Endothelial cell of umbilical vein (primary cell): ENCODE measurements at regions not wholly inside any gene's neighbourhood (a gene's known extent, or its start where the extent isn't known, plus 50 kb on each side); places are given as distances from the start of the nearest gene placed in this dataset.

Experiments
- BruUV-seq: library from RNA; stranded (reverse); fragments of 400-500 nt; replicated peaks from 2 replicates; lab custom pipeline; 2021; lab: Mats Ljungman, UMichigan
- CTCF ChIA-PET: fragments of 300-600, 350-600 bp; sonication (Branson Sonifier 250); formaldehyde crosslinking; loops from one replicate; lab custom pipeline; 2021; ENCODE audit warnings: antibody characterized with exemption, inconsistent platforms; lab: Charles Lee
- POLR2A ChIA-PET: fragments of 300-600, 350-600 bp; sonication (Branson Sonifier 250); formaldehyde crosslinking; loops from one replicate; lab custom pipeline; 2021; ENCODE audit warnings: antibody characterized with exemption, inconsistent platforms; lab: Charles Lee
- DNase-seq: peaks from one replicate; pipeline ENCODE4 v3.0.0-alpha.2; 2011; ENCODE audit warnings: low read depth, low spot score
- FAIRE-seq: peaks from 2 replicates; lab custom pipeline; 2011; peaks lifted over from hg19 to GRCh38; lab: Jason Lieb, UNC
- H2AFZ ChIP-seq: 2 replicates; pipeline ENCODE4 v1.6.0; 2012; ENCODE audit warnings: low read depth, low read length, control low read depth, inconsistent platforms
- H3K27ac ChIP-seq: 2 replicates; pipeline ENCODE4 v1.5.1; 2011; ENCODE audit warnings: low read depth, mild to moderate bottlenecking, control low read depth, low read length, moderate library complexity; ENCODE audit not compliant: insufficient read depth
- H3K27me3 ChIP-seq, 2 experiments: 2 replicates each; pipeline versions ENCODE4 v1.6.0 to v1.6.1; 2011; ENCODE audit warnings: low read length in 2 of 2, mixed read lengths in 1 of 2; ENCODE audit not compliant: control insufficient read depth in 2 of 2, insufficient read depth in 2 of 2
- H3K36me3 ChIP-seq, 2 experiments: 2 replicates in 1 of 2; 3 replicates in 1 of 2; pipeline ENCODE4 v1.5.1; 2011; ENCODE audit warnings: low read length in 2 of 2, mild to moderate bottlenecking in 1 of 2, moderate library complexity in 1 of 2; ENCODE audit not compliant: control insufficient read depth in 2 of 2, insufficient read depth in 2 of 2; ENCODE audit errors: extremely low read depth in 1 of 2
- H3K4me1 ChIP-seq: 3 replicates; pipeline ENCODE4 v1.5.1; 2011; ENCODE audit warnings: mild to moderate bottlenecking, low read length; ENCODE audit not compliant: control insufficient read depth, insufficient read depth; ENCODE audit errors: extremely low read depth
- H3K4me2 ChIP-seq: 2 replicates; pipeline ENCODE4 v1.6.1; 2011; ENCODE audit warnings: low read length, control low read depth, mixed read lengths; ENCODE audit not compliant: insufficient read depth
- H3K4me3 ChIP-seq, 3 experiments: fragments of 200-600 bp in 1 of 3; sonication (generic), shearing (Covaris generic) in 1 of 3; replicated peaks in 1 of 3; 2 replicates each; pipeline ENCODE4 v1.5.1; 2011 to 2016; ENCODE audit warnings: control low read depth in 3 of 3, low read length in 3 of 3, mild to moderate bottlenecking in 2 of 3, inconsistent platforms in 1 of 3, low read depth in 1 of 3, moderate library complexity in 1 of 3; ENCODE audit not compliant: insufficient read depth in 1 of 3
- H3K79me2 ChIP-seq: 2 replicates; pipeline ENCODE4 v1.6.0; 2012; ENCODE audit warnings: low read length, inconsistent platforms; ENCODE audit not compliant: control insufficient read depth, insufficient read depth
- H3K9ac ChIP-seq: replicated peaks from 2 replicates; pipeline ENCODE3; 2011; ENCODE audit warnings: low read length, control low read depth; ENCODE audit not compliant: insufficient read depth; ENCODE audit errors: extremely low read depth
- H3K9me1 ChIP-seq: replicated peaks from 3 replicates; pipeline ENCODE4 v1.6.0; 2011; ENCODE audit warnings: mild to moderate bottlenecking, low read length; ENCODE audit not compliant: control insufficient read depth, insufficient read depth; ENCODE audit errors: extremely low read depth
- H3K9me3 ChIP-seq: replicated peaks from 2 replicates; pipeline ENCODE4 v1.5.1; 2012; ENCODE audit warnings: low read length, inconsistent platforms; ENCODE audit not compliant: control insufficient read depth, insufficient read depth
- H4K20me1 ChIP-seq: replicated peaks from 2 replicates; pipeline ENCODE3; 2011; ENCODE audit warnings: mild to moderate bottlenecking, low read length; ENCODE audit not compliant: control insufficient read depth, insufficient read depth; ENCODE audit errors: extremely low read depth
- EZH2 ChIP-seq: IDR thresholded peaks from 2 replicates; pipeline ENCODE4 v1.6.1; 2012; ENCODE audit warnings: borderline replicate concordance, low read depth, mild to moderate bottlenecking, moderate library complexity, low read length, inconsistent platforms; ENCODE audit not compliant: severe bottlenecking
- FOS ChIP-seq: IDR thresholded peaks from 2 replicates; pipeline ENCODE4 v1.6.1; 2011; ENCODE audit warnings: mild to moderate bottlenecking, low read length, moderate library complexity, borderline replicate concordance; ENCODE audit not compliant: insufficient read depth
- GATA2 ChIP-seq: IDR thresholded peaks from 2 replicates; pipeline ENCODE4 v1.7.0; 2011; ENCODE audit warnings: low read depth, mild to moderate bottlenecking, moderate library complexity, mixed read lengths, low read length; ENCODE audit not compliant: insufficient read length, insufficient read depth
- JUN ChIP-seq: IDR thresholded peaks from 2 replicates; pipeline ENCODE4 v1.6.1; 2011; ENCODE audit warnings: borderline replicate concordance, low read depth; ENCODE audit not compliant: insufficient read length, insufficient read depth
- MAX ChIP-seq: IDR thresholded peaks from 2 replicates; pipeline ENCODE4 v1.6.1; 2011; ENCODE audit not compliant: insufficient read depth, insufficient read length
- MYC ChIP-seq: IDR thresholded peaks from one replicate; pipeline ENCODE4 v1.6.1; 2011; ENCODE audit warnings: mild to moderate bottlenecking, low read depth, low read length
- POLR2A ChIP-seq: IDR thresholded peaks from 2 replicates; pipeline ENCODE4 v1.6.1; 2012; ENCODE audit warnings: low read depth, mild to moderate bottlenecking, control low read depth, low read length
- POLR2AphosphoS5 ChIP-seq: IDR thresholded peaks from 2 replicates; pipeline ENCODE4 v1.6.1; 2012; ENCODE audit warnings: low read depth, mild to moderate bottlenecking, control low read depth, low read length, moderate library complexity; ENCODE audit not compliant: insufficient read depth
- dilution Hi-C: fragments of 300-500 bp; cut with MboI; formaldehyde crosslinking; loops from one replicate; pipeline ENCODE4 v1.15.0; 2019; ENCODE audit warnings: low sequenced_read_pairs; ENCODE audit not compliant: extremely low pct_ligation_motif_present
- intact Hi-C: fragments of 100-400 bp; cut with micrococcal nuclease; formaldehyde crosslinking; loops from one replicate; pipeline ENCODE4 v1.10.0; 2022
- TF ChIP-seq, protein P1 (sequence below), 2 donors: IDR thresholded peaks; 1 replicate in 1 of 2; 2 replicates in 1 of 2; pipeline ENCODE4 v1.5.1; 2011; ENCODE audit warnings: low read length in 2 of 2, mild to moderate bottlenecking in 2 of 2, moderate library complexity in 2 of 2, control low read depth in 1 of 2, inconsistent platforms in 1 of 2, low read depth in 1 of 2; ENCODE audit not compliant: insufficient read depth in 1 of 2; ENCODE audit errors: extremely low read depth in 1 of 2

GRCh38 chr21:32887026-32887425, 115.5 kb upstream of the PAXBP1 start:
- Histone ChIP-seq H3K9me1 (no peaks in the 10 kb centered on the region), H3K79me2 (no peaks in the 10 kb centered on the region), H3K27ac (no peak overlapping the region), H4K20me1 (no peaks in the 10 kb centered on the region), H3K4me1 (no peaks in the 10 kb centered on the region), H3K9me3 (no peaks in the 10 kb centered on the region), H3K4me2 (no peak overlapping the region), H3K36me3 (no peaks in the 10 kb centered on the region), H3K9ac (no peak overlapping the region), H2AFZ (no peak overlapping the region), H3K27me3 (peaks cover 0 to 2% of the 10 kb centered on the region in 2 experiments), H3K4me3 (no peak overlapping the region)
- no peak for TF ChIP-seq EZH2
- TF ChIP-seq GATA2, result no peak
- no peak for TF ChIP-seq JUN
- no peak for TF ChIP-seq MYC
- TF ChIP-seq, protein P1, sequence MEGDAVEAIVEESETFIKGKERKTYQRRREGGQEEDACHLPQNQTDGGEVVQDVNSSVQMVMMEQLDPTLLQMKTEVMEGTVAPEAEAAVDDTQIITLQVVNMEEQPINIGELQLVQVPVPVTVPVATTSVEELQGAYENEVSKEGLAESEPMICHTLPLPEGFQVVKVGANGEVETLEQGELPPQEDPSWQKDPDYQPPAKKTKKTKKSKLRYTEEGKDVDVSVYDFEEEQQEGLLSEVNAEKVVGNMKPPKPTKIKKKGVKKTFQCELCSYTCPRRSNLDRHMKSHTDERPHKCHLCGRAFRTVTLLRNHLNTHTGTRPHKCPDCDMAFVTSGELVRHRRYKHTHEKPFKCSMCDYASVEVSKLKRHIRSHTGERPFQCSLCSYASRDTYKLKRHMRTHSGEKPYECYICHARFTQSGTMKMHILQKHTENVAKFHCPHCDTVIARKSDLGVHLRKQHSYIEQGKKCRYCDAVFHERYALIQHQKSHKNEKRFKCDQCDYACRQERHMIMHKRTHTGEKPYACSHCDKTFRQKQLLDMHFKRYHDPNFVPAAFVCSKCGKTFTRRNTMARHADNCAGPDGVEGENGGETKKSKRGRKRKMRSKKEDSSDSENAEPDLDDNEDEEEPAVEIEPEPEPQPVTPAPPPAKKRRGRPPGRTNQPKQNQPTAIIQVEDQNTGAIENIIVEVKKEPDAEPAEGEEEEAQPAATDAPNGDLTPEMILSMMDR (IDR thresholded peaks at IDR 0.05; ENCODE audit: extremely low read depth in 1 of 2, insufficient read depth in 1 of 2, low read depth in 1 of 2, low read length in 2 of 2), result no peak
- TF ChIP-seq POLR2AphosphoS5, result no peak
- no peak for TF ChIP-seq MAX
- no peak for TF ChIP-seq FOS
- no peak for TF ChIP-seq POLR2A
- ChIA-PET POLR2A (no interaction called here), CTCF (interaction anchor here (1.4 kb wide), 1 partner anchor 53 kb away, joined by 3 read pairs; no protein-coding TSS in a partner anchor)
- BruUV-seq, result no TSS peak
- no peak for DNase-seq
- no peak for FAIRE-seq
- intact Hi-C loops, result no loop called here
- dilution Hi-C loops, result no loop called here
